Liver (tissue), 8 donors: ENCODE measurements at regions not wholly inside any gene's neighbourhood (a gene's known extent, or its start where the extent isn't known, plus 50 kb on each side); places are given as distances from the start of the nearest gene placed in this dataset.

Experiments used
- DNase-seq: peaks from one replicate; pipeline ENCODE4 v3.0.0-alpha.2; 2017; ENCODE audit warnings: low spot score
- H3K27ac ChIP-seq, 2 donors: one replicate each; pipeline ENCODE4 v1.7.0; 2013; ENCODE audit warnings: inconsistent platforms in 2 of 2, low read length in 2 of 2, control low read depth in 1 of 2, low read depth in 1 of 2, mild to moderate bottlenecking in 1 of 2
- H3K27me3 ChIP-seq, 4 donors: one replicate each; pipeline versions ENCODE4 v1.6.1 to v1.7.0; 2013; ENCODE audit warnings: low read length in 3 of 4, inconsistent platforms in 1 of 4, mild to moderate bottlenecking in 1 of 4, moderate library complexity in 1 of 4; ENCODE audit not compliant: control insufficient read depth in 4 of 4, insufficient read depth in 4 of 4
- H3K36me3 ChIP-seq, 4 donors: one replicate each; pipeline versions ENCODE4 v1.6.1 to v1.7.0; 2013; ENCODE audit warnings: low read length in 3 of 4, mild to moderate bottlenecking in 3 of 4, low read depth in 1 of 4, moderate library complexity in 1 of 4; ENCODE audit not compliant: control insufficient read depth in 4 of 4, insufficient read depth in 3 of 4
- H3K4me1 ChIP-seq, 4 donors: one replicate each; pipeline versions ENCODE4 v1.6.1 to v1.7.0; 2013; ENCODE audit warnings: low read length in 3 of 4, mild to moderate bottlenecking in 3 of 4, moderate library complexity in 1 of 4; ENCODE audit not compliant: control insufficient read depth in 4 of 4, insufficient read depth in 4 of 4
- H3K4me3 ChIP-seq, 3 donors: one replicate each; pipeline versions ENCODE4 v1.6.1 to v1.7.0; 2013; ENCODE audit warnings: low read length in 3 of 3, control low read depth in 1 of 3, low read depth in 1 of 3, mild to moderate bottlenecking in 1 of 3
- H3K9ac ChIP-seq, 2 donors: one replicate each; pipeline ENCODE4 v1.7.0; 2013; ENCODE audit warnings: low read length in 2 of 2, mild to moderate bottlenecking in 2 of 2, moderate library complexity in 2 of 2, control low read depth in 1 of 2, low read depth in 1 of 2
- H3K9me3 ChIP-seq, 4 donors: one replicate each; pipeline versions ENCODE4 v1.6.1 to v1.7.0; 2013; ENCODE audit warnings: low read length in 3 of 4; ENCODE audit not compliant: control insufficient read depth in 4 of 4
- ATF3 ChIP-seq: IDR thresholded peaks from 2 replicates; pipeline ENCODE4 v1.6.1; 2016; ENCODE audit warnings: antibody characterized with exemption
- EGR1 ChIP-seq, 2 donors: IDR thresholded peaks; 2 replicates each; pipeline ENCODE4 v1.6.1; 2016 to 2018; ENCODE audit warnings: antibody characterized with exemption in 2 of 2, low read depth in 2 of 2
- FOXA1 ChIP-seq: IDR thresholded peaks from 2 replicates; pipeline ENCODE4 v1.6.1; 2016; ENCODE audit warnings: antibody characterized with exemption
- FOXA2 ChIP-seq: IDR thresholded peaks from 2 replicates; pipeline ENCODE4 v1.6.1; 2016; ENCODE audit warnings: antibody characterized with exemption
- GABPA ChIP-seq, 2 donors: IDR thresholded peaks in 1 of 2; conservative IDR thresholded peaks in 1 of 2; 2 replicates each; pipeline ENCODE4 v1.6.1; 2016; ENCODE audit warnings: antibody characterized with exemption in 2 of 2, mild to moderate bottlenecking in 1 of 2, moderate library complexity in 1 of 2
- HNF4A ChIP-seq, 2 donors: conservative IDR thresholded peaks; 2 replicates each; pipeline ENCODE4 v1.6.1; 2016; ENCODE audit warnings: antibody characterized with exemption in 2 of 2, mild to moderate bottlenecking in 2 of 2
- HNF4G ChIP-seq: IDR thresholded peaks from 2 replicates; pipeline ENCODE4 v1.6.1; 2016; ENCODE audit warnings: antibody characterized with exemption
- JUND ChIP-seq, 2 donors: IDR thresholded peaks; 2 replicates each; pipeline ENCODE4 v1.6.1; 2016; ENCODE audit warnings: antibody characterized with exemption in 2 of 2
- RAD21 ChIP-seq, 2 donors: IDR thresholded peaks; 2 replicates each; pipeline ENCODE4 v1.6.1; 2016; ENCODE audit warnings: antibody characterized with exemption in 2 of 2, mild to moderate bottlenecking in 2 of 2
- RXRA ChIP-seq, 2 donors: IDR thresholded peaks; 2 replicates each; pipeline ENCODE4 v1.6.1; 2017 to 2018; ENCODE audit warnings: antibody characterized with exemption in 2 of 2, mild to moderate bottlenecking in 1 of 2
- SP1 ChIP-seq: IDR thresholded peaks from 2 replicates; pipeline ENCODE4 v1.6.1; 2018; ENCODE audit warnings: antibody characterized with exemption, mild to moderate bottlenecking
- YY1 ChIP-seq: IDR thresholded peaks from 2 replicates; pipeline ENCODE4 v1.6.1; 2016; ENCODE audit warnings: antibody characterized with exemption, mild to moderate bottlenecking
- WGBS: extraction: QIAGEN DNeasy Blood & Tissue Kit; methylation state at CpG from one replicate; pipeline ENCODE4 v1.1.7; 2013; 5-methylcytosine and 5-hydroxymethylcytosine counted together
- TF ChIP-seq, protein P1 (sequence below): fragments of 150-350 bp; IDR thresholded peaks from 2 replicates; pipeline ENCODE4 v1.5.1; 2017; ENCODE audit warnings: improper control_type of control experiment, low read depth, low read length; ENCODE audit not compliant: missing input control
- donor health status: healthy.
- donor health status: healthy.
- donor health status: healthy.
- donor health status: healthy.
- donor health status: healthy.

DNA sequence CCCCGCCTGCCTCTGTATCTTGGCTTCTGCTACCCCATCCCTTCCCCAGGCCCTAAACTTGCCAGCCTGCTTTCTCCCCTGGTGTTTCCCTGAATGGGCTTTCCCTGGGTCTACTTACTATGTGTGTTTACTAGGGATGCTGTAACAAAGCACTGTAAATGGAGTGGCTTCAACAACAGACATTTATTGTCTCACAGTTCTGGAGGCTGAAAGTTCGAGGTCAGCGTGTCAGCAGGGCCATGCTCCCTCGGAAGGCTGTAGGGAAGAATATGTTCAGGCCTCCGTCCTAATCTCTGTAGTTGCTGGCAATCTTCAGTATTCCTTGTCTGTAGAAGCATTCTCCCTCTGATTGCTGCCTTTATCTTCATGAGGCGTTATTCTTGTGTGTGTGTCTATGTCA, 113.6 kb downstream of the DDX1 start (continued):
- no peak for TF ChIP-seq EGR1 (IDR thresholded peaks at IDR 0.05; ENCODE audit: low read depth in 2 of 2)
- TF ChIP-seq FOXA1 = no peak
- TF ChIP-seq SP1 = no peak
- TF ChIP-seq, protein P1, sequence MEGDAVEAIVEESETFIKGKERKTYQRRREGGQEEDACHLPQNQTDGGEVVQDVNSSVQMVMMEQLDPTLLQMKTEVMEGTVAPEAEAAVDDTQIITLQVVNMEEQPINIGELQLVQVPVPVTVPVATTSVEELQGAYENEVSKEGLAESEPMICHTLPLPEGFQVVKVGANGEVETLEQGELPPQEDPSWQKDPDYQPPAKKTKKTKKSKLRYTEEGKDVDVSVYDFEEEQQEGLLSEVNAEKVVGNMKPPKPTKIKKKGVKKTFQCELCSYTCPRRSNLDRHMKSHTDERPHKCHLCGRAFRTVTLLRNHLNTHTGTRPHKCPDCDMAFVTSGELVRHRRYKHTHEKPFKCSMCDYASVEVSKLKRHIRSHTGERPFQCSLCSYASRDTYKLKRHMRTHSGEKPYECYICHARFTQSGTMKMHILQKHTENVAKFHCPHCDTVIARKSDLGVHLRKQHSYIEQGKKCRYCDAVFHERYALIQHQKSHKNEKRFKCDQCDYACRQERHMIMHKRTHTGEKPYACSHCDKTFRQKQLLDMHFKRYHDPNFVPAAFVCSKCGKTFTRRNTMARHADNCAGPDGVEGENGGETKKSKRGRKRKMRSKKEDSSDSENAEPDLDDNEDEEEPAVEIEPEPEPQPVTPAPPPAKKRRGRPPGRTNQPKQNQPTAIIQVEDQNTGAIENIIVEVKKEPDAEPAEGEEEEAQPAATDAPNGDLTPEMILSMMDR = no peak
- no peak for TF ChIP-seq ATF3
- TF ChIP-seq YY1 = no peak
- no peak for TF ChIP-seq RXRA (IDR thresholded peaks at IDR 0.05)

GRCh38 chr2:15705839-15706386, 114.2 kb downstream of the DDX1 start:
- Histone ChIP-seq H3K9ac (no peak overlapping the region), H3K36me3 (no peaks in the 10 kb centered on the region), H3K27me3 (no peaks in the 10 kb centered on the region), H3K27ac (no peak overlapping the region), H3K9me3 (no peaks in the 10 kb centered on the region), H3K4me3 (no peak overlapping the region), H3K4me1 (peaks cover 2 to 6% (median 5%) of the 10 kb centered on the region in 4 donors)
- TF ChIP-seq RAD21 (IDR thresholded peaks at IDR 0.05) = no peak
- TF ChIP-seq ATF3 = no peak
- TF ChIP-seq, protein P1 = no peak
- WGBS = 93% methylated on average over 3 of the region's 3 CpGs
- DNase-seq = no peak

DNA sequence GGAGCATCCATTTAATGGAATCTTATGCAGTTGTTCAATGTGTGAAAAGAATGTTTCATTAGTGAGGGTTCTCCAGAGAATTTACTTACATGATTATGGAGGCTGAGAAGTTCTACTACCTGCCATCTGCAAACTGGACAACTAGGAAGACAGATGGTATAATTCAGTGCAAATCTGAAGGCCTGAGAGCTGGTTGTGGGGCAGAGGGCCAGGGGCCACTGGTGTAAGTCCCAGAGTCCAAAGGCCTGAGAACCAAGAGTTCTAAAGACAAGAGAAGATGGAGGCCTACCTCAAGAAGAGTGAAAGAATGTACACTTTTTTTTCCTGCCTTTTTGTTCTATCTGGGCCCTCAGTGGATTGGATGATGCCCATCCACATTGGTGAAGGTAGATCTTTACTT, 114.8 kb downstream of the DDX1 start:
- Histone ChIP-seq H3K36me3 (no peaks in the 10 kb centered on the region), H3K4me3 (no peak overlapping the region), H3K9me3 (no peaks in the 10 kb centered on the region), H3K27ac (no peak overlapping the region), H3K27me3 (no peaks in the 10 kb centered on the region), H3K9ac (no peak overlapping the region), H3K4me1 (peaks cover 2 to 6% (median 5%) of the 10 kb centered on the region in 4 donors)
- no peak for DNase-seq
- no peak for TF ChIP-seq GABPA (IDR thresholded peaks at IDR 0.05 in 1 of 2, conservative IDR thresholded peaks at IDR 0.05 in 1 of 2)
- no peak for TF ChIP-seq EGR1 (IDR thresholded peaks at IDR 0.05; ENCODE audit: low read depth in 2 of 2)
- no peak for TF ChIP-seq FOXA2
- TF ChIP-seq YY1 = no peak
- TF ChIP-seq, protein P1 = no peak
- TF ChIP-seq ATF3 = no peak
- TF ChIP-seq JUND (IDR thresholded peaks at IDR 0.05) = no peak
- no peak for TF ChIP-seq RAD21 (IDR thresholded peaks at IDR 0.05)
- no peak for TF ChIP-seq RXRA (IDR thresholded peaks at IDR 0.05)
- TF ChIP-seq HNF4G = no peak
- TF ChIP-seq HNF4A (conservative IDR thresholded peaks at IDR 0.05) = no peak
